ENCODE measurements at regions not wholly inside any gene's neighbourhood (a gene's known extent, or its start where the extent isn't known, plus 50 kb on each side); places are given as distances from the start of the nearest gene placed in this dataset.

- no peak for TF ChIP-seq CTCF (IDR thresholded peaks at IDR 0.05)
- no peak for ATAC-seq
- intact Hi-C loops (cut with DNase I, micrococcal nuclease) = no loop called here
- DNase-seq = no peak
- H3K4me1 ChIP-seq (ENCODE audit: low read depth) = no peaks in the 10 kb centered on the region
- no peaks in the 10 kb centered on the region for H3K36me3 ChIP-seq (ENCODE audit: low read depth)
- H3K9me3 ChIP-seq = no peaks in the 10 kb centered on the region
- no peak overlapping the region for H3K4me3 ChIP-seq
Observed at GRCh38 chr3:107100573-107100972, 276.7 kb upstream of the CCDC54 start.

GRCh38 chr3:107103786-107104185, 273.5 kb upstream of the CCDC54 start:
- Histone ChIP-seq H3K4me3 (no peak overlapping the region), H3K9me3 (no peaks in the 10 kb centered on the region), H3K36me3 (ENCODE audit: low read depth) (no peaks in the 10 kb centered on the region), H3K4me1 (ENCODE audit: low read depth) (no peaks in the 10 kb centered on the region)
- ATAC-seq (no peak), DNase-seq (no peak)
- TF ChIP-seq CTCF (IDR thresholded peaks at IDR 0.05) = no peak
- intact Hi-C loops (cut with DNase I, micrococcal nuclease) = no loop called here

- H3K4me3 ChIP-seq = no peak overlapping the region
- intact Hi-C loops (cut with DNase I, micrococcal nuclease) = no loop called here
- H3K9me3 ChIP-seq = no peaks in the 10 kb centered on the region
- ATAC-seq (no peak), DNase-seq (no peak)
- H3K36me3 ChIP-seq (ENCODE audit: low read depth) = no peaks in the 10 kb centered on the region
- H3K4me1 ChIP-seq (ENCODE audit: low read depth) = no peaks in the 10 kb centered on the region
- no peak for TF ChIP-seq CTCF (IDR thresholded peaks at IDR 0.05)
Observed at GRCh38 chr3:107106316-107106715, 270.9 kb upstream of the CCDC54 start.

- Histone ChIP-seq H3K4me1 (ENCODE audit: low read depth) (no peaks in the 10 kb centered on the region), H3K9me3 (no peaks in the 10 kb centered on the region), H3K36me3 (ENCODE audit: low read depth) (no peaks in the 10 kb centered on the region), H3K4me3 (no peak overlapping the region)
- intact Hi-C loops (cut with DNase I, micrococcal nuclease) = no loop called here
- ATAC-seq = no peak
- no peak for DNase-seq
- TF ChIP-seq CTCF (IDR thresholded peaks at IDR 0.05) = no peak
Observed at GRCh38 chr3:107106907-107107306, 270.3 kb upstream of the CCDC54 start.

DNA sequence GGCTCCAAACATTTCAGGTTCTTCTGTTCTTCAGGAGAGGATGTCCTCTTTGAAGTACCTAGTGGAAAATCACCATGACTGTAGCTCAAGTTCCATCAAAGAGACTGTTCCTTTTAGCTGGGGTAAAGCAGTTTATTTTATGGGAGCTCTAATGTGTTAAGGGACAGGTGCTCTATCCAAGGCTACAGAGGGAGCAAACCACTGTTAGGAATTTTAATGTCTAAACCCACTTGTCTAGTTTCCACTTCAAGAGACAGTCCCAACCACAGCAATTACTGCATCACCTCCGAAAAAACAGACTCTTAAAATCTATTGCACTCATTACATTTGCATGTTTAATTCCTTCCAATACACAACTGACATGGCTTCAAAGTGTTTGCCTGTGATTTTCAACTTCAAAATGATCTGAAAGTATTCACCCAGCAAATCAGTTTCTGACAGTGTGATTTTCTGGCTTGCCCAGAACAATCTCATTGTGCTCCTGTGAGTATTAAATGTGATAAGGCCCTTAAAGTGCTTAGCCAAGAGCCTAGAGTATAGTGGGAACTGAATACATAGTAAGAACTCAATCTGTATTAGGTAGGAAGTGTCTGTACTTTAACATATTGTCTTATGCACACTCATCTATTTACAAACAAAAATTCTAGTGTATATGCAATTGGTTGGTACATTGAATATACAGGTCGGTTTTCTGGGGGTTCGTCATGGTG, 266.5 kb upstream of the CCDC54 start:
- H3K36me3 ChIP-seq (ENCODE audit: low read depth) = no peaks in the 10 kb centered on the region
- TF ChIP-seq CTCF (IDR thresholded peaks at IDR 0.05) = no peak
- ATAC-seq (no peak), DNase-seq (no peak)
- H3K4me3 ChIP-seq = no peak overlapping the region
- no peaks in the 10 kb centered on the region for H3K9me3 ChIP-seq
- intact Hi-C loops (cut with DNase I, micrococcal nuclease) = no loop called here
- H3K4me1 ChIP-seq (ENCODE audit: low read depth) = no peaks in the 10 kb centered on the region

- no peaks in the 10 kb centered on the region for H3K4me1 ChIP-seq (ENCODE audit: low read depth)
- DNase-seq (no peak), ATAC-seq (no peak)
- H3K4me3 ChIP-seq = no peak overlapping the region
- intact Hi-C loops (cut with DNase I, micrococcal nuclease) = no loop called here
- no peak for TF ChIP-seq CTCF (IDR thresholded peaks at IDR 0.05)
- H3K36me3 ChIP-seq (ENCODE audit: low read depth) = no peaks in the 10 kb centered on the region
- no peaks in the 10 kb centered on the region for H3K9me3 ChIP-seq
Observed at GRCh38 chr3:107111872-107112271, 265.4 kb upstream of the CCDC54 start.

All from mucosa of descending colon (tissue), 3 donors.